A673 (cell line): ENCODE measurements at regions not wholly inside any gene's neighbourhood (a gene's known extent, or its start where the extent isn't known, plus 50 kb on each side); places are given as distances from the start of the nearest gene placed in this dataset.
"Not testable (repeated sequence)": the region's sequence is repeated elsewhere in the genome, so short reads cannot be mapped to it uniquely, and the experiment has no call there.

Source experiments
- BruUV-seq: library from RNA; stranded (reverse); fragments of 400-500 nt; replicated peaks from 2 replicates; lab custom pipeline; 2021; lab: Mats Ljungman, UMichigan
- CTCF ChIA-PET: fragments of 300-600 bp; sonication (Branson Sonifier 250); formaldehyde crosslinking; loops from one replicate; lab custom pipeline; 2022; ENCODE audit warnings: antibody characterized with exemption; lab: Charles Lee
- POLR2A ChIA-PET: fragments of 300-600 bp; sonication (Branson Sonifier 250); formaldehyde crosslinking; loops from one replicate; lab custom pipeline; 2022; ENCODE audit warnings: antibody characterized with exemption; ENCODE audit not compliant: low non-redundant PET; lab: Charles Lee
- DNase-seq: peaks from one replicate; pipeline ENCODE4 v3.0.0-alpha.2; 2015; ENCODE audit warnings: low spot score
- H3K27ac ChIP-seq: fragments of 200-600 bp; sonication (generic); 2 replicates; pipeline ENCODE4 v1.5.1; 2016; ENCODE audit warnings: mixed run types, low read depth, mild to moderate bottlenecking, mixed read lengths, antibody characterized with exemption, low read length; ENCODE audit not compliant: poor library complexity, severe bottlenecking
- H3K27me3 ChIP-seq: fragments of 200-600 bp; sonication (generic); replicated peaks from 2 replicates; pipeline ENCODE4 v1.6.1; 2017; ENCODE audit warnings: mixed run types, low read depth, mild to moderate bottlenecking, mixed read lengths, antibody characterized with exemption, low read length; ENCODE audit not compliant: insufficient read depth, poor library complexity
- H3K36me3 ChIP-seq: fragments of 200-600 bp; sonication (generic); 2 replicates; pipeline ENCODE4 v1.6.1; 2016; ENCODE audit warnings: mixed run types, mild to moderate bottlenecking, mixed read lengths, antibody characterized with exemption, low read length; ENCODE audit not compliant: insufficient read depth, poor library complexity, severe bottlenecking
- H3K4me1 ChIP-seq: fragments of 200-600 bp; sonication (generic); 2 replicates; pipeline ENCODE4 v1.6.1; 2017; ENCODE audit warnings: mixed run types, mild to moderate bottlenecking, mixed read lengths, antibody characterized with exemption, low read length; ENCODE audit not compliant: insufficient read depth, poor library complexity, severe bottlenecking
- H3K4me3 ChIP-seq: fragments of 200-600 bp; sonication (generic); 2 replicates; pipeline ENCODE4 v1.5.1; 2016; ENCODE audit warnings: low read depth, mixed run types, mild to moderate bottlenecking, mixed read lengths, low read length; ENCODE audit not compliant: poor library complexity, severe bottlenecking
- H3K9me3 ChIP-seq: fragments of 200-600 bp; sonication (generic); 2 replicates; pipeline ENCODE4 v1.6.1; 2016; ENCODE audit warnings: mixed run types, low read depth, mild to moderate bottlenecking, mixed read lengths, antibody characterized with exemption, low read length; ENCODE audit not compliant: poor library complexity, severe bottlenecking
- CTCF ChIP-seq: fragments of 300-800, 200-600 bp; sonication (generic); conservative IDR thresholded peaks from 2 replicates; pipeline ENCODE4 v1.5.1; 2017; ENCODE audit warnings: low read depth, mild to moderate bottlenecking, antibody characterized with exemption, low read length, moderate library complexity, mixed read lengths
- EZH2 ChIP-seq: fragments of 200-600 bp; sonication (generic); IDR thresholded peaks from 2 replicates; pipeline ENCODE4 v1.6.1; 2017; ENCODE audit warnings: borderline replicate concordance, low read depth, mild to moderate bottlenecking, mixed read lengths, antibody characterized with exemption, low read length; ENCODE audit not compliant: poor library complexity, severe bottlenecking
- intact Hi-C: fragments of 100-400 bp; cut with micrococcal nuclease; formaldehyde crosslinking; loops from one replicate; pipeline ENCODE4 v1.10.0; 2022; ENCODE audit not compliant: unreplicated experiment

DNA sequence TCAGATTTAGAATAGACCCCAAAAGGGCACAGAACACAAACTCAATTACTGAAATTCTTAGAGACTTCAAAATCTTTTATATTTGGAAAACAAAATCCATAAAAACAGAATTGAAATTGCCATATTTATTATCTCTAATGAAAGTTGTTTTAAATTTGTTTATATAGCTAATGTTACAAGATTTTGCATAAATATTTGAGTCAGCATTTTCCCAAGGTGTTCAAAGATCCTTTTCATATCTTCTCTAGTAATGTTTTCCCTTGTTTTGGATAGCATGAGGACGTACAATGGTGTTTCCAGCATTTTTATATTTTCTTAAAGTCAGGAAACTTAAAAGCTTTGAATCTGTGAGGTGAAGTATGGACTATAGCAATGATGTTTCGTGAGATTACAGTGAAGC lies 235.2 kb upstream of the EPHA7 start:
- Histone ChIP-seq H3K27ac (no peak overlapping the region), H3K4me1 (no peaks in the 10 kb centered on the region), H3K9me3 (no peaks in the 10 kb centered on the region), H3K4me3 (no peak overlapping the region), H3K27me3 (no peaks in the 10 kb centered on the region), H3K36me3 (no peaks in the 10 kb centered on the region)
- no peak for DNase-seq
- CTCF ChIA-PET = no interaction called here
- TF ChIP-seq EZH2 = no peak
- no peak for TF ChIP-seq CTCF
- intact Hi-C loops = no loop called here
- no TSS peak for BruUV-seq
- POLR2A ChIA-PET = no interaction called here

- Histone ChIP-seq H3K36me3 (no peaks in the 10 kb centered on the region), H3K4me1 (no peaks in the 10 kb centered on the region), H3K27ac (no peak overlapping the region), H3K27me3 (no peaks in the 10 kb centered on the region), H3K4me3 (no peak overlapping the region), H3K9me3 (peaks cover 3% of the 10 kb centered on the region)
- no TSS peak for BruUV-seq
- intact Hi-C loops = no loop called here
- ChIA-PET POLR2A (no interaction called here), CTCF (no interaction called here)
- TF ChIP-seq EZH2 = no peak
- no peak for TF ChIP-seq CTCF
- DNase-seq = no peak
These were observed 225.3 kb upstream of the EPHA7 start for GRCh38 chr6:93644611-93645010.

DNA sequence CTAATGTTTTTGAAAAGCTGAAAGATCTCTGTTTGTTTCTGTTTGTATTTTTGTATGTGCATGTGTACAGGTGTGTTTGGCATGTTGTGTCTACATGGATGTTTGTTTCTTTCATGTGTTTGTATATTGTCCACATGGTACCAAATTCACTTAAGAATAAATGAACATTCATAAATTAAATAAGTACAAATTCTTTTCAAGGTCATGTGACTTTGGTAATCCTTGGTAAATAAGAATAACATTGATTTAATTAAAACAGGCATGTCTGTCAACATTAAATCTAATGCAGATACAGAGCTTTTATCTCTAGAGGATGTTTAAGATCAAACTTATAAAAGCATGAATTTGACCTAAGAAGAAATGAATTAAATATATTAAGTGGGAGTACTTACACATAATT lies 219.8 kb upstream of the EPHA7 start:
- DNase-seq = no peak
- BruUV-seq = no TSS peak
- no peak overlapping the region for H3K4me3 ChIP-seq
- peaks cover 3% of the 10 kb centered on the region for H3K9me3 ChIP-seq
- H3K27me3 ChIP-seq = no peaks in the 10 kb centered on the region
- no peaks in the 10 kb centered on the region for H3K36me3 ChIP-seq
- H3K4me1 ChIP-seq = no peaks in the 10 kb centered on the region
- H3K27ac ChIP-seq = no peak overlapping the region
- TF ChIP-seq EZH2 (no peak), CTCF (no peak)
- ChIA-PET CTCF (no interaction called here), POLR2A (no interaction called here)
- intact Hi-C loops = no loop called here

GRCh38 chr6:93636987-93637664 lies 217.8 kb upstream of the EPHA7 start:
- H3K4me1 ChIP-seq, DNase-seq, H3K36me3 ChIP-seq, H3K4me3 ChIP-seq, intact Hi-C loops, BruUV-seq, H3K9me3 ChIP-seq, H3K27ac ChIP-seq, CTCF ChIA-PET, H3K27me3 ChIP-seq, POLR2A ChIA-PET: not testable (repeated sequence)
